Rectal smooth muscle tissue (tissue), 1 donor: ENCODE measurements at regions not wholly inside any gene's neighbourhood (a gene's known extent, or its start where the extent isn't known, plus 50 kb on each side); places are given as distances from the start of the nearest gene placed in this dataset.

Source experiments
- H3K27ac ChIP-seq: one replicate; pipeline ENCODE4 v1.7.0; 2013; ENCODE audit warnings: low read depth, low read length, inconsistent platforms
- H3K27me3 ChIP-seq: one replicate; pipeline ENCODE4 v1.7.0; 2013; ENCODE audit warnings: low read length; ENCODE audit not compliant: control insufficient read depth, insufficient read depth
- H3K36me3 ChIP-seq: one replicate; pipeline ENCODE4 v1.7.0; 2013; ENCODE audit warnings: low read length; ENCODE audit not compliant: control insufficient read depth, insufficient read depth
- H3K4me1 ChIP-seq: one replicate; pipeline ENCODE4 v1.7.0; 2013; ENCODE audit warnings: low read length; ENCODE audit not compliant: control insufficient read depth, insufficient read depth
- H3K4me3 ChIP-seq: one replicate; pipeline ENCODE4 v1.7.0; 2013; ENCODE audit warnings: low read length
- H3K9ac ChIP-seq: one replicate; pipeline ENCODE4 v1.7.0; 2013; ENCODE audit warnings: low read length

DNA sequence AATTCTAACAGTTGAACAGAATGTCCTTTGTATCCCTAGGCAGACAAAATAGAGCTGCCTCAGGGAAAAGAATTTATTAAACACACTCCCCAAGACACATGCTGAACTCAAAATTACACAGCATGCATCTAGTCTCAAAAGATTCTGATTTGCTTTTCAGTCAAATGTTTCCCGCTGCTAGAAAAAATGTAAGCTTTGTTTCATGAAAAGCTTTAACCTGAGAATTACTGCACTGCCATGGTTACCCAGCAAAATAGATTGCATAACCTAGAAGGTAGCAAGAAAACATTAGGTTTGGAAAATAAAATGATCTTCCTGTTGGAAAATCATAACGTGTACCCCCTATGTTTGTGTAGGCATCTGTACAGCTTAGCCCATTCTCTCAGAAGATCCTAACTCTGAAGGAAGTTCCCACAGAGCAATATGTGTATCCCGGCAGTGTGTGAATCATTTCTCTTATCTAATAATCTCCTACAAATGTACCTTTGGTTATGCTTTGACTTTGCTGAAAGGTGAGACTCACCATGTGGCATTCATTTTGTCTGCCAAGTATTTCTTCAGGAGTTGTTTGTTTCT is 646.9 kb downstream of the STPG2 start:
- Histone ChIP-seq H3K36me3 (no peaks in the 10 kb centered on the region), H3K4me3 (no peak overlapping the region), H3K9ac (no peak overlapping the region), H3K27ac (no peak overlapping the region), H3K4me1 (no peaks in the 10 kb centered on the region), H3K27me3 (no peaks in the 10 kb centered on the region)

- Histone ChIP-seq H3K4me1 (no peaks in the 10 kb centered on the region), H3K9ac (no peak overlapping the region), H3K4me3 (no peak overlapping the region), H3K27me3 (no peaks in the 10 kb centered on the region), H3K36me3 (no peaks in the 10 kb centered on the region), H3K27ac (no peak overlapping the region)
These were observed 644.4 kb downstream of the STPG2 start for GRCh38 chr4:97498875-97499274.

DNA sequence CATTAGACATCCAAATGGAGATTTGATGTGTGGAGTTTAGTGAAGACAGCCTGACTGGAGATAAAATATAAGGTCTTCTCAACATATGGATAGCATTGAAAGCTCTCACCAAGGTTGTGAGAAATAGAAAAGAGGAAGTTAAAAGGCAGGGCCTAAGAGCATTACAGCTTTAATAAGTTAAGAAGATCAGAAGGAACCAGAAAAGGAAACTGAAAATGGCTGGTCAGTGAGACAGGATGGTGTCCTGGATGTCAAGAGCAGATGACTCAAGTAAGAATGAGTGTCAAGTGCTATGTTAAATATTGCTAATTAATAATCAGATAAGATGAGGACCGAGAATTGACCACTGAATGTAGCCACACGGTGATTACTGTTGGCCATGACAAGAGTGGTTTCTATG is 642.9 kb downstream of the STPG2 start:
- Histone ChIP-seq H3K4me1 (no peaks in the 10 kb centered on the region), H3K36me3 (no peaks in the 10 kb centered on the region), H3K27me3 (no peaks in the 10 kb centered on the region), H3K4me3 (no peak overlapping the region), H3K27ac (no peak overlapping the region), H3K9ac (no peak overlapping the region)

GRCh38 chr4:97504713-97505112 is 638.6 kb downstream of the STPG2 start:
- Histone ChIP-seq H3K4me3 (no peak overlapping the region), H3K27me3 (no peaks in the 10 kb centered on the region), H3K9ac (no peak overlapping the region), H3K27ac (no peak overlapping the region), H3K4me1 (no peaks in the 10 kb centered on the region), H3K36me3 (no peaks in the 10 kb centered on the region)

- Histone ChIP-seq H3K36me3 (no peaks in the 10 kb centered on the region), H3K27ac (no peak overlapping the region), H3K27me3 (no peaks in the 10 kb centered on the region), H3K9ac (no peak overlapping the region), H3K4me1 (no peaks in the 10 kb centered on the region), H3K4me3 (no peak overlapping the region)
These were observed 635.6 kb downstream of the STPG2 start for GRCh38 chr4:97507587-97508245.
